ENCODE measurements at regions not wholly inside any gene's neighbourhood (a gene's known extent, or its start where the extent isn't known, plus 50 kb on each side); places are given as distances from the start of the nearest gene placed in this dataset.

DNA sequence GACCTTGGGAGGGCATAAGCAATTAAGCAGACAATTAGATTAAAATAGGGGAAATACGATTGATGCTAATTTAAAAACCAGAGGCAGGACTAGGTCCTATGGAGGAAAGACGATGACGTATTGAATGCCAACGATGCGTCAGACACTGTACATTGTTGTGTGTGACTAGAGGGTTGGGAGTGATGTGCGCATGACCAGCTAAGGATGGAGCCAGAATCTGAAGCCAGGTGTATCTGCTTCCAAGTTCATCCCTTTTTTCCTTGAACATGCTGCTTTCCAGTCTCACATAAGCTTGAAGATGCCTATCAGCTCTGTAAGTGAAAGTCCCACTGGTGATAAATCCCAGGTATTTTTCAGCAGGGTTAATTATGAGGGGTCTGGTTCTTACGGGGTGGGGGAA lies 576.2 kb downstream of the MATN1 start:
- CTCF ChIA-PET = no interaction called here
- TF ChIP-seq TARDBP (IDR thresholded peaks at IDR 0.05) (no peak), ARNT (IDR thresholded peaks at IDR 0.05) (no peak), ELF4 (IDR thresholded peaks at IDR 0.05) (no peak), SP1 (IDR thresholded peaks at IDR 0.05) (no peak)
- POLR2A ChIA-PET = no interaction called here
- no peak for DNase-seq (ENCODE audit: extremely low spot score)

- no peak for DNase-seq (ENCODE audit: extremely low spot score)
- ChIA-PET CTCF (no interaction called here), POLR2A (no interaction called here)
- TF ChIP-seq FOXA1 (IDR thresholded peaks at IDR 0.05) (no peak), LEF1 (IDR thresholded peaks at IDR 0.05; ENCODE audit: borderline replicate concordance) (no peak), ELF4 (IDR thresholded peaks at IDR 0.05) (no peak), FOXM1 (IDR thresholded peaks at IDR 0.05; ENCODE audit: borderline replicate concordance) (no peak), CTBP1 (IDR thresholded peaks at IDR 0.05; ENCODE audit: borderline replicate concordance) (no peak), PKNOX1 (IDR thresholded peaks at IDR 0.05) (no peak), SP1 (IDR thresholded peaks at IDR 0.05) (no peak)
These were observed 576.9 kb downstream of the MATN1 start for GRCh38 chr1:30146448-30146847.

DNA sequence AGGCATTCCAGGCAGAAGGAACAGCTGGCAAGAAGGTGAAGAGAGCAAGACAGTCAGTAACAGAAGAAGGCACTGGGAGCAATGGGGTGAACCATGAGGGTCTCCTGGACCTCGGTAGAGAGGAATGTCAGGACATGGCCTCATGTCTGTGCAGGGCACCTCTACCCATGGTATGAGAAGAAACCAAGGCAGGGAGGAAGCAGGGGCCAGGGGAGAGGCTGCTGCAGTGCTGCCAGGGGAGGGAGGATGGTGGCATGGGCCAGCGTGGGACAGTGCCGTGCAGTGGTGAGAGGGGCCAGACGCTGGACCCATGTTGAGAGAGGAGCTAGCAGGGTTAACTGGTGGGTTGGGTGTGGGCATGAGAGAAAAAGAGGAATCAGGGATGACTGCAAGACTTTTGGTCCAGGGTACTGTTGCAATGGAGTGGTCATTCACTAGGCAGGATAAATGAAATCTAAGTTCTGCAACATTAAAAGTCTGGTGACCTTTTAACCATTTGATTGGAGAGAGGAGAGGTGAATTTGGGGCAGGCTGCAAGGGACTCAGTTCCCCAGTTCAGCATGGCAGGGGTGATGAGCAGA lies 577.6 kb downstream of the MATN1 start:
- ChIA-PET CTCF (no interaction called here), POLR2A (no interaction called here)
- no peak for DNase-seq (ENCODE audit: extremely low spot score)
- TF ChIP-seq ZNF384 (IDR thresholded peaks at IDR 0.05) = no peak
- no peak for TF ChIP-seq LEF1 (IDR thresholded peaks at IDR 0.05; ENCODE audit: borderline replicate concordance)
- no peak for TF ChIP-seq FOXA1 (IDR thresholded peaks at IDR 0.05)
- no peak for TF ChIP-seq HDGF (IDR thresholded peaks at IDR 0.05; ENCODE audit: borderline replicate concordance)
- no peak for TF ChIP-seq ELF4 (IDR thresholded peaks at IDR 0.05)
- TF ChIP-seq CTBP1 (IDR thresholded peaks at IDR 0.05; ENCODE audit: borderline replicate concordance) = no peak
- TF ChIP-seq SP1 (IDR thresholded peaks at IDR 0.05) = no peak
- TF ChIP-seq SUZ12 (IDR thresholded peaks at IDR 0.05) = no peak
- TF ChIP-seq ARNT (IDR thresholded peaks at IDR 0.05) = no peak
- TF ChIP-seq TARDBP (IDR thresholded peaks at IDR 0.05) = no peak
- no peak for TF ChIP-seq FOXK2 (IDR thresholded peaks at IDR 0.05)
- no peak for TF ChIP-seq FOXM1 (IDR thresholded peaks at IDR 0.05; ENCODE audit: borderline replicate concordance)
- TF ChIP-seq BHLHE40 (IDR thresholded peaks at IDR 0.05; ENCODE audit: borderline replicate concordance) = no peak
- TF ChIP-seq PKNOX1 (IDR thresholded peaks at IDR 0.05) = no peak
- no peak for TF ChIP-seq NFRKB (IDR thresholded peaks at IDR 0.05)
- no peak for TF ChIP-seq L3MBTL2 (conservative IDR thresholded peaks at IDR 0.05)

GRCh38 chr1:30144831-30145230 lies 578.6 kb downstream of the MATN1 start:
- POLR2A ChIA-PET = no interaction called here
- CTCF ChIA-PET = no interaction called here
- no peak for DNase-seq (ENCODE audit: extremely low spot score)
- no peak for TF ChIP-seq PKNOX1 (IDR thresholded peaks at IDR 0.05)
- TF ChIP-seq LEF1 (IDR thresholded peaks at IDR 0.05; ENCODE audit: borderline replicate concordance) = no peak
- TF ChIP-seq FOXK2 (IDR thresholded peaks at IDR 0.05) = no peak
- TF ChIP-seq ZNF384 (IDR thresholded peaks at IDR 0.05) = no peak
- no peak for TF ChIP-seq HDGF (IDR thresholded peaks at IDR 0.05; ENCODE audit: borderline replicate concordance)
- no peak for TF ChIP-seq ARNT (IDR thresholded peaks at IDR 0.05)
- TF ChIP-seq CTBP1 (IDR thresholded peaks at IDR 0.05; ENCODE audit: borderline replicate concordance) = no peak
- no peak for TF ChIP-seq ELF4 (IDR thresholded peaks at IDR 0.05)
- no peak for TF ChIP-seq L3MBTL2 (conservative IDR thresholded peaks at IDR 0.05)
- no peak for TF ChIP-seq SP1 (IDR thresholded peaks at IDR 0.05)
- TF ChIP-seq FOXM1 (IDR thresholded peaks at IDR 0.05; ENCODE audit: borderline replicate concordance) = no peak

GRCh38 chr1:30143517-30143916 lies 579.9 kb downstream of the MATN1 start:
- no peak for DNase-seq (ENCODE audit: extremely low spot score)
- TF ChIP-seq SP1 (IDR thresholded peaks at IDR 0.05) = no peak
- no peak for TF ChIP-seq FOXK2 (IDR thresholded peaks at IDR 0.05)
- no peak for TF ChIP-seq SUZ12 (IDR thresholded peaks at IDR 0.05)
- no peak for TF ChIP-seq FOXA1 (IDR thresholded peaks at IDR 0.05)
- no peak for TF ChIP-seq BHLHE40 (IDR thresholded peaks at IDR 0.05; ENCODE audit: borderline replicate concordance)
- no peak for TF ChIP-seq FOXM1 (IDR thresholded peaks at IDR 0.05; ENCODE audit: borderline replicate concordance)
- ChIA-PET POLR2A (no interaction called here), CTCF (no interaction called here)

GRCh38 chr1:30140566-30140965 lies 582.8 kb downstream of the MATN1 start:
- DNase-seq (ENCODE audit: extremely low spot score) = no peak
- TF ChIP-seq LEF1 (IDR thresholded peaks at IDR 0.05; ENCODE audit: borderline replicate concordance) (no peak), NFRKB (IDR thresholded peaks at IDR 0.05) (no peak), FOXA1 (IDR thresholded peaks at IDR 0.05) (no peak), CTBP1 (IDR thresholded peaks at IDR 0.05; ENCODE audit: borderline replicate concordance) (no peak), BHLHE40 (IDR thresholded peaks at IDR 0.05; ENCODE audit: borderline replicate concordance) (no peak), ELF4 (IDR thresholded peaks at IDR 0.05) (no peak), ARNT (IDR thresholded peaks at IDR 0.05) (no peak), SP1 (IDR thresholded peaks at IDR 0.05) (no peak), FOXK2 (IDR thresholded peaks at IDR 0.05) (no peak), ZNF384 (IDR thresholded peaks at IDR 0.05) (no peak), PKNOX1 (IDR thresholded peaks at IDR 0.05) (no peak), FOXM1 (IDR thresholded peaks at IDR 0.05; ENCODE audit: borderline replicate concordance) (no peak), HDGF (IDR thresholded peaks at IDR 0.05; ENCODE audit: borderline replicate concordance) (no peak), SUZ12 (IDR thresholded peaks at IDR 0.05) (no peak), TARDBP (IDR thresholded peaks at IDR 0.05) (no peak), L3MBTL2 (conservative IDR thresholded peaks at IDR 0.05) (no peak)
- POLR2A ChIA-PET = no interaction called here
- CTCF ChIA-PET = interaction anchor here (0.6 to 0.8 kb wide), 2 partner anchors 240 to 1476 kb away, joined by 4 to 7 read pairs; no protein-coding TSS in a partner anchor
